Upper lobe of right lung (tissue), 1 donor: ENCODE measurements at regions not wholly inside any gene's neighbourhood (a gene's known extent, or its start where the extent isn't known, plus 50 kb on each side); places are given as distances from the start of the nearest gene placed in this dataset.

Experiments used
- ATAC-seq: fragments of 200-7000 bp; cut with Tn5 transposase; one replicate; pipeline ENCODE4 v1.9.1; 2020; ENCODE audit warnings: mild to moderate bottlenecking, moderate library complexity
- DNase-seq: peaks from one replicate; pipeline ENCODE4 v3.0.0-alpha.2; 2020
- H3K27ac ChIP-seq: fragments of 200-600 bp; one replicate; pipeline ENCODE4 v1.8.0; 2022
- H3K27me3 ChIP-seq: fragments of 200-600 bp; one replicate; pipeline ENCODE4 v1.8.0; 2022; ENCODE audit warnings: mild to moderate bottlenecking
- H3K36me3 ChIP-seq: fragments of 200-600 bp; one replicate; pipeline ENCODE4 v1.8.0; 2022
- H3K4me1 ChIP-seq: fragments of 200-600 bp; one replicate; pipeline ENCODE4 v1.8.0; 2022
- H3K4me3 ChIP-seq: fragments of 200-600 bp; one replicate; pipeline ENCODE4 v1.8.0; 2022; ENCODE audit warnings: mild to moderate bottlenecking
- H3K9me3 ChIP-seq: fragments of 200-600 bp; one replicate; pipeline ENCODE4 v1.8.0; 2022
- intact Hi-C: fragments of 100-400 bp; cut with DNase I; formaldehyde crosslinking; loops from one replicate; pipeline ENCODE4 v1.11.0; 2022
- TF ChIP-seq, protein P1 (sequence below): fragments of 200-600 bp; IDR thresholded peaks from one replicate; pipeline ENCODE4 v1.8.0; 2022; ENCODE audit warnings: antibody characterized with exemption
- donor health status: DM: no; HTN: yes; CAD: no; lungs with severe emphysema.

DNA sequence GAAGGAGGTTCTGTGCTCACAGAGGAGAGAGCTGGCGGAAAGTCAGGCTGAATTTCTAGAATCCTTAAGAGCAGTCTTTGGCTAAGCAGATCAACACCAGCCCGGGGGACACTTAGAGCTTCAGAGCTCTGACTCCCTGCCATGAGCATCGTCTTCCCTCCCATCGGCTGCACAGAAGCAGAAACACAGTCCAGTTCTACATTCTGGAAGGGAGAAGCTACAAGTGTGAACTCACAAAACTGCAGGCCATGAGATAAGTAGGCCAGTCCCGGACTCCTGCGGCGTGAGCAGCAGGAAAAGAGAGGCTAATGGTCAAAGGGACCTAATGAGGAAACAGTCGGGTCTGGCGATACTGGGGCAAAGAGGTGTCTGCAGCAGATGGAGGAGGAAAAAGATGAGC, 211.5 kb downstream of the DHX15 start:
- Histone ChIP-seq H3K4me3 (no peak overlapping the region), H3K36me3 (no peaks in the 10 kb centered on the region), H3K9me3 (no peaks in the 10 kb centered on the region), H3K27me3 (no peaks in the 10 kb centered on the region), H3K27ac (no peak overlapping the region), H3K4me1 (no peaks in the 10 kb centered on the region)
- DNase-seq (no peak), ATAC-seq (no peak)
- TF ChIP-seq, protein P1, sequence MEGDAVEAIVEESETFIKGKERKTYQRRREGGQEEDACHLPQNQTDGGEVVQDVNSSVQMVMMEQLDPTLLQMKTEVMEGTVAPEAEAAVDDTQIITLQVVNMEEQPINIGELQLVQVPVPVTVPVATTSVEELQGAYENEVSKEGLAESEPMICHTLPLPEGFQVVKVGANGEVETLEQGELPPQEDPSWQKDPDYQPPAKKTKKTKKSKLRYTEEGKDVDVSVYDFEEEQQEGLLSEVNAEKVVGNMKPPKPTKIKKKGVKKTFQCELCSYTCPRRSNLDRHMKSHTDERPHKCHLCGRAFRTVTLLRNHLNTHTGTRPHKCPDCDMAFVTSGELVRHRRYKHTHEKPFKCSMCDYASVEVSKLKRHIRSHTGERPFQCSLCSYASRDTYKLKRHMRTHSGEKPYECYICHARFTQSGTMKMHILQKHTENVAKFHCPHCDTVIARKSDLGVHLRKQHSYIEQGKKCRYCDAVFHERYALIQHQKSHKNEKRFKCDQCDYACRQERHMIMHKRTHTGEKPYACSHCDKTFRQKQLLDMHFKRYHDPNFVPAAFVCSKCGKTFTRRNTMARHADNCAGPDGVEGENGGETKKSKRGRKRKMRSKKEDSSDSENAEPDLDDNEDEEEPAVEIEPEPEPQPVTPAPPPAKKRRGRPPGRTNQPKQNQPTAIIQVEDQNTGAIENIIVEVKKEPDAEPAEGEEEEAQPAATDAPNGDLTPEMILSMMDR: no peak
- intact Hi-C loops: no loop called here

DNA sequence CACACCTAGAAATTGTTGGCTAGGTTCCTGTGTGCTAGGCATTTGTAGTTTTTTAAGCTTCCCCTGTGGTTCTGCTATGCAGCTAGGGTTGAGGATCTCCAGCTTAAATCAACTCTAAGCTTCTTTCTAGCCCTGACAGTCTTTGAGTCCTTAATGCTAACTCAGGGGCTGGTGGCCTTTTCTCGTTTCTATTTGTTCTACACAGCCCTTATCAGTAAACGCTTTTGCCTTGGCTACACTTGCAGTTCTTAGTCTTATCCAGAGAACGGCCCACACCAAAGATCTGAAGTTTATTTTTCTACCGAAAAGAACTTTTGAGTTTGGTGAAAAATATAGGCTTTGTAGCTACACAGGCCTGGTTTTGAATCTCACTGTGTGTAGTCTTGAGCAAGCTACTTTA, 212.0 kb downstream of the DHX15 start:
- H3K4me3 ChIP-seq: no peak overlapping the region
- H3K27ac ChIP-seq: no peak overlapping the region
- TF ChIP-seq, protein P1: no peak
- no peak for ATAC-seq
- H3K4me1 ChIP-seq: no peaks in the 10 kb centered on the region
- DNase-seq: no peak
- H3K27me3 ChIP-seq: no peaks in the 10 kb centered on the region
- H3K36me3 ChIP-seq: no peaks in the 10 kb centered on the region
- H3K9me3 ChIP-seq: no peaks in the 10 kb centered on the region
- intact Hi-C loops: no loop called here

DNA sequence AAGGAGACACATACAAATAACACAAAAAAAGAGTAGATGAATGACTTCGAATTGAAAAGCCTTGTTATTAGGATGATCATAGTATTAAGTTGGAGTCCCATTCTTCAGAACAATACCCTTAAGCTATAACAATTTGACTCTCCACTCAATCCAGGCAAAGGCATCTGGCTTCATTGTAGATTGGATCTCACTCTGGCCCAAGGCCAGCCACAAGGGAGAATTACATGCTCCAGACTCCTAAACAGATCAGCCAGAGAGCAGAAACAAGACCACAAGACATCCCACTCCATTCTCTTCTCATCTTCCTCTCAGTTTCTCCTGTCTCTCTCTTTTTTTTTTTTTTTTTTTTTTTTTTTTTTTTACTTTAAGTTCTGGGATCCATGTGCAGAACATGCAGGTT, 213.9 kb downstream of the DHX15 start:
- intact Hi-C loops: no loop called here
- TF ChIP-seq, protein P1: no peak
- DNase-seq (no peak), ATAC-seq (no peak)
- Histone ChIP-seq H3K4me3 (no peak overlapping the region), H3K9me3 (no peaks in the 10 kb centered on the region), H3K36me3 (no peaks in the 10 kb centered on the region), H3K27me3 (no peaks in the 10 kb centered on the region), H3K4me1 (no peaks in the 10 kb centered on the region), H3K27ac (no peak overlapping the region)

DNA sequence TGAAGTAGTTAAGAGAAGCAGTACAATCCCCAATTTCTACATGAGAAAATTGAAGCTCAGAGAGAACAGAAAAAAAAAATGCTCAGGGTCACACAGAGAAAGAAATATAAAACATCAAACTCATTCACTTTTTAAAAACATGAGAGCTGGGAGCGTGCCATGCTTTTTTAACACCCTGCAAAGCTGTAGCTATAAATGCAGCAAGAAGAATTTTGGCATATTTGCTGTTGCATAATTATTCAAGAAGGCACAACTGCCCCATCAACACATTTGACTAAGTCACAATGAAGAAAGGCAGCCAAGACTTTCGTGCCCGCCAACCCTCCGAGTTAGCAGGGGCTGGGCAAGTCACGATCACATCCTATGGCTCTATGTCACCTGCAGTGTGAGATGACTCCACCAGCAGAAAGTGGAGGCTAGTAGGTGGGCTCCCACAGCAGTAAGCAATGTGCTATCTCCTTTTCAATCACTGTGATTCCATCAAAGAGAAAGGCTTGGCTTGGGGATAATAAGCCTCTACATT, 214.8 kb downstream of the DHX15 start:
- no peaks in the 10 kb centered on the region for H3K9me3 ChIP-seq
- no peak overlapping the region for H3K27ac ChIP-seq
- DNase-seq (no peak), ATAC-seq (no peak)
- H3K36me3 ChIP-seq: no peaks in the 10 kb centered on the region
- H3K4me1 ChIP-seq: no peaks in the 10 kb centered on the region
- TF ChIP-seq, protein P1: no peak
- H3K4me3 ChIP-seq: no peak overlapping the region
- no peaks in the 10 kb centered on the region for H3K27me3 ChIP-seq
- intact Hi-C loops: no loop called here

DNA sequence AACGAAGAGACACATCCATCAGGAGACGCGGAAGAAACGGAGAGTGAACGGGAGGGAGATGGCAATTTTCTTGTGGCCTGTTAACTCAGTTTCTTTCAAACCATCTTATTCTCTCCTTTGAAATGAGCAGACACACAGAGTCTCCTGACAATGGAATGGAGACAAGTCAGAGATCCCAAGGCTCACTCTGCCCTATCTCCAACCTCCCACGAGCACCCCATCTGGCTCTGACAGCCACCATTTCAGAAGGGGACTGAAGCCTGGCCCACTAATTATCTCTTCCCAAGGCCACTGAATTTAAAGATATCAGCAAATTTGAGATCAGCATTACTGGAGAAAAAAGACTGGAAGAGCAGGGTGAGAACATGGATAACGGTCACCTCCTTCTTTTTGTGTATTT, 215.6 kb downstream of the DHX15 start:
- Histone ChIP-seq H3K27ac (no peak overlapping the region), H3K4me1 (no peaks in the 10 kb centered on the region), H3K9me3 (no peaks in the 10 kb centered on the region), H3K27me3 (no peaks in the 10 kb centered on the region), H3K36me3 (no peaks in the 10 kb centered on the region), H3K4me3 (no peak overlapping the region)
- ATAC-seq: no peak
- TF ChIP-seq, protein P1: no peak
- intact Hi-C loops: no loop called here
- DNase-seq: no peak

DNA sequence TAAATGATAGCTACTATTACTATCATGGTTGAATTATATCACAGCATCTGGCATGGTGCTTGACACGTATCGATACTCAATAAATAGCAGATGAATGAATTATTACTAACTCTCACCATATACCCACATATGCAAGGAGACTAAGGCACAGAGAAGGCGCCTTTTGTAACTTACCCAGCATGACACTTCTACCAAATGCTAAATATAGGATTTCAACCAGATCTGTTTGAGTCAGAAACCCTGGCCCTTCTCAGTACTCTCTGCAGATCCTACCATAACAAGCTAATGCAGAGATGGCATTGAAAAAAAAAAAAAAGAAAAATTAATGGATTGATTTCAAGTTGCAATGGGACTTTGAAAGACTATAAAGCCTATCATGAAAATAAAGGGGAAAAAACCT, 219.5 kb downstream of the DHX15 start:
- intact Hi-C loops: no loop called here
- no peak overlapping the region for H3K27ac ChIP-seq
- no peaks in the 10 kb centered on the region for H3K27me3 ChIP-seq
- no peaks in the 10 kb centered on the region for H3K36me3 ChIP-seq
- no peak overlapping the region for H3K4me3 ChIP-seq
- DNase-seq (no peak), ATAC-seq (no peak)
- no peaks in the 10 kb centered on the region for H3K9me3 ChIP-seq
- TF ChIP-seq, protein P1: no peak
- H3K4me1 ChIP-seq: no peaks in the 10 kb centered on the region
